Brain microvascular endothelial cell (primary cell): ENCODE measurements at regions not wholly inside any gene's neighbourhood (a gene's known extent, or its start where the extent isn't known, plus 50 kb on each side); places are given as distances from the start of the nearest gene placed in this dataset.

Source experiments
- DNase-seq: peaks from one replicate; pipeline ENCODE4 v3.0.0-alpha.2; 2020
- H3K27ac ChIP-seq: fragments of 250-450 bp; sonication (Bioruptor Pico); 2 replicates; pipeline ENCODE4 v1.5.1; 2020; ENCODE audit warnings: mild to moderate bottlenecking, moderate library complexity
- H3K27me3 ChIP-seq: fragments of 250-450 bp; sonication (Bioruptor Pico); replicated peaks from 2 replicates; pipeline ENCODE4 v1.5.1; 2020; ENCODE audit warnings: mild to moderate bottlenecking
- H3K36me3 ChIP-seq: fragments of 250-450 bp; sonication (Bioruptor Pico); replicated peaks from 2 replicates; pipeline ENCODE4 v1.5.1; 2020; ENCODE audit warnings: mild to moderate bottlenecking
- H3K4me3 ChIP-seq: 2 replicates; pipeline ENCODE4 v1.5.1; 2011; ENCODE audit warnings: low read depth, mild to moderate bottlenecking, control low read depth, low read length, moderate library complexity
- in situ Hi-C: cut with HindIII; loops from 2 replicates; pipeline ENCODE4 v1.10.0; 2017; ENCODE audit warnings: low sequenced_read_pairs, low pct_ligation_motif_present
- TF ChIP-seq, protein P1 (sequence below): IDR thresholded peaks from 2 replicates; pipeline ENCODE4 v1.5.1; 2011; ENCODE audit warnings: low read depth, mild to moderate bottlenecking, moderate library complexity, low read length, control low read depth, inconsistent platforms; ENCODE audit errors: missing control alignments

DNA sequence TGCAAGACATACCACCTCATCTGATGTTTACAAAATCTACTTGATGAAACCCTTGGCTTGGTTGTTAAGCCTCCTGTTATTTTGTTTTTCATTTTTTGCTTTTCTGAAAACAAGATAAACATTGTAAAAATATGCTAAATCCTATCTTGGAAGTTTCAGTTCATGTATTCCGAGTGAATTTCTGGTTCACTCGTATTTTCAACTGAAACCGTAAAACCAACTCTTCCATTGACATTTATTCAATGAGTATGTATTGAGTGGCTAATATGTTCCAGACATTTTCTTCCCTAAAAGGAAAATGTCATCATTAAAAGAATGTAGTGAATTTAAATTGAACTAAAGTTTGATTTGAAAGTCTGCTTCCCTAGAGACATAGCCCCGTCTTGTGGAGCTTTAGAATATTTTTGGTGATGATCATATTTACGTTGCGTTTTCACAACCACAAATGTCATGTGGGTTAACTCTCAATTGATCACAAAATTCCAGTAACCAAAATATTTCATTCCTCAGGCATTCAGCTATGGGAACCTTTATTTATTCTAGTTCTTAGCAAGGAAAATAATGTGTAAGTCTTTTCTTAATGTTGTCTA is 204.2 kb downstream of the MBD2 start:
- in situ Hi-C loops: no loop called here
- TF ChIP-seq, protein P1, sequence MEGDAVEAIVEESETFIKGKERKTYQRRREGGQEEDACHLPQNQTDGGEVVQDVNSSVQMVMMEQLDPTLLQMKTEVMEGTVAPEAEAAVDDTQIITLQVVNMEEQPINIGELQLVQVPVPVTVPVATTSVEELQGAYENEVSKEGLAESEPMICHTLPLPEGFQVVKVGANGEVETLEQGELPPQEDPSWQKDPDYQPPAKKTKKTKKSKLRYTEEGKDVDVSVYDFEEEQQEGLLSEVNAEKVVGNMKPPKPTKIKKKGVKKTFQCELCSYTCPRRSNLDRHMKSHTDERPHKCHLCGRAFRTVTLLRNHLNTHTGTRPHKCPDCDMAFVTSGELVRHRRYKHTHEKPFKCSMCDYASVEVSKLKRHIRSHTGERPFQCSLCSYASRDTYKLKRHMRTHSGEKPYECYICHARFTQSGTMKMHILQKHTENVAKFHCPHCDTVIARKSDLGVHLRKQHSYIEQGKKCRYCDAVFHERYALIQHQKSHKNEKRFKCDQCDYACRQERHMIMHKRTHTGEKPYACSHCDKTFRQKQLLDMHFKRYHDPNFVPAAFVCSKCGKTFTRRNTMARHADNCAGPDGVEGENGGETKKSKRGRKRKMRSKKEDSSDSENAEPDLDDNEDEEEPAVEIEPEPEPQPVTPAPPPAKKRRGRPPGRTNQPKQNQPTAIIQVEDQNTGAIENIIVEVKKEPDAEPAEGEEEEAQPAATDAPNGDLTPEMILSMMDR: peak; percentile 22

DNA sequence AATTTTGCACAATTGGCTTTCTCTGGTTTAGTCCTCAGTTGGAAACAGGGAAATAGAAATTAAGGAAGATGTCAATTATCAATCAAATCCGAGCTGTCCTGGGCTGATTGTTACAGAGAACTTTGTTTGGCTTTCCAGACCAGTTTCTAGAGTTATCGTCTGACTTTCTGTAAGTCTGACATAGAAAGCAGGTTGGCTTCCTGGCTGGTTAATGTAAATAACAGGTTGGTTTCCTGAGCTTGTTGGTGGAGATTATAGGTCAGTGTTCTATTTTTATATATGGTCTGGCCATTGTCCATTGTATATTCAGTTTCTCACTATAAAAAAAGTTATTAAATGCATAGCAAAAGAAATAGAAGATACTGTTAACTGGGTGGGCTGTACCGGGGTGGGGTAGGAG is 204.8 kb downstream of the MBD2 start:
- in situ Hi-C loops: no loop called here
- no peak for DNase-seq
- H3K27me3 ChIP-seq: no peaks in the 10 kb centered on the region

More for the DNA sequence above, 204.2 kb downstream of the MBD2 start:
- Histone ChIP-seq H3K27me3 (no peaks in the 10 kb centered on the region), H3K36me3 (no peaks in the 10 kb centered on the region), H3K4me3 (no peak overlapping the region), H3K27ac (peak overlapping the region; percentile 62)
- no peak for DNase-seq

DNA sequence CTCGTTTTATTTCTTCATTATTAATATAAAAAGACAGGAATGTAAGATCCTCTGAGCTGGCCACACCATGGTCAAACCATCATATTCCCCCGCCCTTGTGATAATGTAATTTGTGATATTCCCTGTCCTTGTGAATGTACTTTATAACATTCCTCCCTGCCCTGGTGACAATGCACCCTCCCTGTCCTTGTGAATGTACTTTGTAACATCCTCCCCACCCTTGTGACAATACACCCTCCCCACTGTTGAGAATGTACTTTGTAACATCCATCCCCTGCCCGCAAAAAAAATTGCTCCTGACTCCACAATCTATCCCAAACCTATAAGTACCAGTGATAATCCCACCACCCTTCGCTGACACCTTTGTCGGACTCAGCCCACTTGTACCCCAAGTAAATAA is 211.0 kb downstream of the MBD2 start:
- no peak for DNase-seq
- in situ Hi-C loops: no loop called here
- H3K27ac ChIP-seq: no peak overlapping the region
- H3K36me3 ChIP-seq: no peaks in the 10 kb centered on the region
- TF ChIP-seq, protein P1: no peak
- H3K27me3 ChIP-seq: no peaks in the 10 kb centered on the region
- no peak overlapping the region for H3K4me3 ChIP-seq

More for the DNA sequence above, 204.8 kb downstream of the MBD2 start:
- TF ChIP-seq, protein P1: no peak
- no peak overlapping the region for H3K27ac ChIP-seq
- no peaks in the 10 kb centered on the region for H3K36me3 ChIP-seq
- H3K4me3 ChIP-seq: no peak overlapping the region

DNA sequence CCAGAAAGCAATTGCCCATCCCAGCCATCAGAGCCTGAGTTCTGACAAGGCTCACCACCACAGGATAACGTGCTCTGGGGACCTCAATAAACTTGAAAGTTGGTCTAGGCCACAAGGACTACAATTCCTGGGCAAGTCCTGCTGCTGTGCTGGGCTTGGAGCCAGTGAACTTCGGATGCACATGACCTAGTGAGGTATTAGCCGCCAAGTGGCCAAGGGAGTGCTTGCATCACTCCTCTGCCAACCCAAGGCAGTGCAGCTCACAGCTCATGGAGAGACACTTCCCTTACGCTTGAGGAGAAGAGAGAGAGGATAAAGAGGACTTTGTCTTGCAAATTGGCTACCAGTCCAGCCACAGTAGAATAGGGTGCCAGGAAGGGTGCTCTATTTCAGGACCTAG is 219.6 kb downstream of the MBD2 start:
- H3K27me3 ChIP-seq: no peaks in the 10 kb centered on the region
- H3K36me3 ChIP-seq: no peaks in the 10 kb centered on the region
- DNase-seq: no peak
- H3K27ac ChIP-seq: no peak overlapping the region
- TF ChIP-seq, protein P1: no peak
- in situ Hi-C loops: no loop called here
- H3K4me3 ChIP-seq: no peak overlapping the region

DNA sequence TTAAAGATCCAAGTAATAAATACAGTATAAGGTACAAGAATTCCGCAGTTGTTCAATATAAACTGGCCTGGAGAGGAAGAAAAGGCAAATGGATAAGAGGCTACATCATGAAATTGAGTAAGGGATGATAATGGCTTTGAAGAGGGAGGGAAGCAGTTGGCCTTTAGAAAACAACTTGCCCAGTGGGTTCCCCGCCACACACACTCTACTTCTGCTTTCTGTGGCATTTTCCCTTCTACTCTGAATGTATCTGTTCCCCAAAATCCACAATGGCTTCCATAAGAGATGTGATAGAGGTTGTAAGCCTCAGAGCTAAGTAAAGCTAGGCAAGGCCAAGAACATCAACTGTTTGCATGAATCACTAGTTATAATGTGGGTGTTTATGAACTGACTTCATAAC is 221.3 kb downstream of the MBD2 start:
- Histone ChIP-seq H3K4me3 (no peak overlapping the region), H3K27ac (no peak overlapping the region), H3K27me3 (no peaks in the 10 kb centered on the region), H3K36me3 (no peaks in the 10 kb centered on the region)
- in situ Hi-C loops: no loop called here
- DNase-seq: no peak
- TF ChIP-seq, protein P1: no peak

DNA sequence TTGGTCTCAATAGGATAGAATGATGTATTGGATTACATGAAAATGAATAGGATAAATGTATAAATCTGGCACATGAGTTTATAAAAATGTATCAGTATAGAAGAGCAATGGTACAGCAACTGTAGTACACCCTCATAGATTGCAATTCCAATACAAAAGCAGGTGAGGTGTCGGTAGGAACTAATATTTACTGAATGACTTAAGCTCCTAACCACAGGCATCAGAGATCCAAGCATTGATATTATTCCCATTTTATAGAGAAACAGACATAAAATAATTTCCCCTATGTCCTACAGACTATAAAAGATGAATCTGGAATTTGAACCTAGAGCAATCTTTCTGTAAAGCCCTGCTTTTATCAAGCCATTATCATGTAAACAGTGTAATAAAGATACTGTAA is 227.4 kb downstream of the MBD2 start:
- TF ChIP-seq, protein P1: no peak
- Histone ChIP-seq H3K36me3 (no peaks in the 10 kb centered on the region), H3K27me3 (no peaks in the 10 kb centered on the region), H3K27ac (no peak overlapping the region), H3K4me3 (no peak overlapping the region)
- in situ Hi-C loops: no loop called here
- DNase-seq: no peak
